PC-9 (cell line): ENCODE measurements at regions not wholly inside any gene's neighbourhood (a gene's known extent, or its start where the extent isn't known, plus 50 kb on each side); places are given as distances from the start of the nearest gene placed in this dataset.

Source experiments
- BruUV-seq: library from RNA; stranded (reverse); fragments of 400-500 nt; replicated peaks from 2 replicates; lab custom pipeline; 2021; lab: Mats Ljungman, UMichigan
- CTCF ChIA-PET: fragments of 300-600 bp; sonication (Branson Sonifier 250); formaldehyde crosslinking; loops from one replicate; lab custom pipeline; 2022; ENCODE audit warnings: antibody characterized with exemption; lab: Charles Lee
- POLR2A ChIA-PET: fragments of 300-600 bp; sonication (Branson Sonifier 250); formaldehyde crosslinking; loops from one replicate; lab custom pipeline; 2022; ENCODE audit warnings: antibody characterized with exemption; ENCODE audit not compliant: unreplicated experiment; lab: Charles Lee
- DNase-seq, 2 experiments: peaks; one replicate each; pipeline versions ENCODE4 v3.0.0 to v3.0.0-alpha.2; 2015 to 2022; ENCODE audit warnings: mixed read lengths in 1 of 2
- H2AFZ ChIP-seq: fragments of 200-600 bp; sonication (generic); 2 replicates; pipeline ENCODE4 v1.8.1; 2017; ENCODE audit warnings: antibody characterized with exemption
- H3F3A ChIP-seq: fragments of 200-600 bp; sonication (generic); 2 replicates; pipeline ENCODE4 v1.8.1; 2017; ENCODE audit warnings: antibody characterized with exemption, mild to moderate bottlenecking, low read depth; ENCODE audit not compliant: insufficient read depth
- H3K27ac ChIP-seq: fragments of 200-600 bp; sonication (generic); 2 replicates; pipeline ENCODE4 v1.6.1; 2016; ENCODE audit warnings: mixed run types
- H3K27me3 ChIP-seq: fragments of 200-600 bp; sonication (generic); 2 replicates; pipeline ENCODE4 v1.6.1; 2016; ENCODE audit warnings: low read depth, mixed run types; ENCODE audit not compliant: insufficient read depth
- H3K36me3 ChIP-seq: fragments of 200-600 bp; sonication (generic); 2 replicates; pipeline ENCODE4 v1.6.1; 2016; ENCODE audit warnings: low read depth, mixed run types
- H3K4me1 ChIP-seq: fragments of 200-600 bp; sonication (generic); replicated peaks from 2 replicates; pipeline ENCODE4 v1.6.1; 2016; ENCODE audit warnings: mixed run types; ENCODE audit not compliant: insufficient read depth
- H3K4me2 ChIP-seq: fragments of 200-600 bp; sonication (generic); 2 replicates; pipeline ENCODE4 v1.6.1; 2017; ENCODE audit warnings: mixed run types
- H3K4me3 ChIP-seq: fragments of 200-600 bp; sonication (generic); 2 replicates; pipeline ENCODE4 v1.6.1; 2016; ENCODE audit warnings: mixed run types
- H3K79me2 ChIP-seq: fragments of 200-600 bp; sonication (generic); 2 replicates; pipeline ENCODE4 v1.6.1; 2017; ENCODE audit warnings: low read depth, mixed run types
- H3K9me2 ChIP-seq: fragments of 200-600 bp; sonication (generic); 2 replicates; pipeline ENCODE4 v1.8.1; 2017; ENCODE audit warnings: mild to moderate bottlenecking; ENCODE audit not compliant: insufficient read depth
- H3K9me3 ChIP-seq: fragments of 200-600 bp; sonication (generic); 2 replicates; pipeline ENCODE4 v1.8.1; 2016; ENCODE audit warnings: low read depth; ENCODE audit not compliant: insufficient read depth
- H4K20me1 ChIP-seq: fragments of 200-600 bp; sonication (generic); 2 replicates; pipeline ENCODE4 v1.8.1; 2017; ENCODE audit not compliant: insufficient read depth
- CTCF ChIP-seq: fragments of 200-600 bp; sonication (generic); conservative IDR thresholded peaks from 2 replicates; pipeline ENCODE4 v1.6.1; 2017; ENCODE audit warnings: mixed run types, antibody characterized with exemption, mild to moderate bottlenecking, moderate library complexity
- EZH2 ChIP-seq: fragments of 200-600 bp; sonication (generic); IDR thresholded peaks from 2 replicates; pipeline ENCODE4 v1.8.0; 2017; ENCODE audit warnings: antibody characterized with exemption, low read depth
- intact Hi-C: fragments of 100-400 bp; cut with micrococcal nuclease; formaldehyde crosslinking; loops from one replicate; pipeline ENCODE4 v1.10.0; 2022; ENCODE audit not compliant: unreplicated experiment

GRCh38 chr4:111216791-111217190 lies 593.9 kb upstream of the PITX2 start:
- H3K27me3 ChIP-seq: no peaks in the 10 kb centered on the region
- no peaks in the 10 kb centered on the region for H3K9me3 ChIP-seq
- H3K27ac ChIP-seq: no peak overlapping the region
- no peaks in the 10 kb centered on the region for H3F3A ChIP-seq
- POLR2A ChIA-PET: no interaction called here
- no peak overlapping the region for H3K4me2 ChIP-seq
- H3K9me2 ChIP-seq: no peaks in the 10 kb centered on the region
- H3K36me3 ChIP-seq: no peaks in the 10 kb centered on the region
- H3K4me3 ChIP-seq: no peak overlapping the region
- BruUV-seq: no TSS peak
- TF ChIP-seq EZH2: no peak
- TF ChIP-seq CTCF: no peak
- intact Hi-C loops: no loop called here
- no peak for DNase-seq
- CTCF ChIA-PET: no interaction called here
- H3K4me1 ChIP-seq: no peaks in the 10 kb centered on the region
- H3K79me2 ChIP-seq: no peaks in the 10 kb centered on the region
- no peaks in the 10 kb centered on the region for H4K20me1 ChIP-seq
- no peak overlapping the region for H2AFZ ChIP-seq

GRCh38 chr4:111221371-111221770 lies 598.5 kb upstream of the PITX2 start:
- H3K4me3 ChIP-seq: no peak overlapping the region
- ChIA-PET CTCF (no interaction called here), POLR2A (no interaction called here)
- no peaks in the 10 kb centered on the region for H3K79me2 ChIP-seq
- H3K36me3 ChIP-seq: no peaks in the 10 kb centered on the region
- H3K27me3 ChIP-seq: no peaks in the 10 kb centered on the region
- BruUV-seq: no TSS peak
- H3K9me2 ChIP-seq: no peaks in the 10 kb centered on the region
- no peak for DNase-seq
- H3K4me2 ChIP-seq: no peak overlapping the region
- intact Hi-C loops: no loop called here
- no peaks in the 10 kb centered on the region for H4K20me1 ChIP-seq
- no peaks in the 10 kb centered on the region for H3F3A ChIP-seq
- no peaks in the 10 kb centered on the region for H3K4me1 ChIP-seq
- no peaks in the 10 kb centered on the region for H3K9me3 ChIP-seq
- H2AFZ ChIP-seq: no peak overlapping the region
- no peak for TF ChIP-seq CTCF
- no peak for TF ChIP-seq EZH2
- no peak overlapping the region for H3K27ac ChIP-seq

- no peak for DNase-seq
- no peak for TF ChIP-seq CTCF
- TF ChIP-seq EZH2: no peak
- Histone ChIP-seq H3K4me1 (no peaks in the 10 kb centered on the region), H3K9me2 (no peaks in the 10 kb centered on the region), H3K4me2 (no peak overlapping the region), H3K79me2 (no peaks in the 10 kb centered on the region), H3K36me3 (no peaks in the 10 kb centered on the region), H3K4me3 (no peak overlapping the region), H2AFZ (no peak overlapping the region), H4K20me1 (no peaks in the 10 kb centered on the region), H3K9me3 (no peaks in the 10 kb centered on the region), H3K27ac (no peak overlapping the region), H3F3A (no peaks in the 10 kb centered on the region), H3K27me3 (no peaks in the 10 kb centered on the region)
- ChIA-PET CTCF (no interaction called here), POLR2A (no interaction called here)
- intact Hi-C loops: no loop called here
- no TSS peak for BruUV-seq
Observed at GRCh38 chr4:111228396-111228795, 605.5 kb upstream of the PITX2 start.
